ENCODE measurements at regions not wholly inside any gene's neighbourhood (a gene's known extent, or its start where the extent isn't known, plus 50 kb on each side); places are given as distances from the start of the nearest gene placed in this dataset.

- TF ChIP-seq CTCF (IDR thresholded peaks at IDR 0.05), result no peak
- no peak for TF ChIP-seq EZH2 (IDR thresholded peaks at IDR 0.05)
Measured at GRCh38 chr1:98368995-98369394, 292.5 kb upstream of the SNX7 start.

Measured in neural progenitor cell (in vitro differentiated cells).